SH-SY5Y (cell line): ENCODE measurements at regions not wholly inside any gene's neighbourhood (a gene's known extent, or its start where the extent isn't known, plus 50 kb on each side); places are given as distances from the start of the nearest gene placed in this dataset.

Experiments
- GATA2 ChIP-seq: IDR thresholded peaks from 2 replicates; pipeline ENCODE4 v1.6.1; 2011; ENCODE audit warnings: mild to moderate bottlenecking, low read depth, low read length
- GATA3 ChIP-seq: IDR thresholded peaks from 2 replicates; pipeline ENCODE4 v1.6.1; 2011; ENCODE audit warnings: low read depth, mild to moderate bottlenecking, low read length, moderate library complexity

DNA sequence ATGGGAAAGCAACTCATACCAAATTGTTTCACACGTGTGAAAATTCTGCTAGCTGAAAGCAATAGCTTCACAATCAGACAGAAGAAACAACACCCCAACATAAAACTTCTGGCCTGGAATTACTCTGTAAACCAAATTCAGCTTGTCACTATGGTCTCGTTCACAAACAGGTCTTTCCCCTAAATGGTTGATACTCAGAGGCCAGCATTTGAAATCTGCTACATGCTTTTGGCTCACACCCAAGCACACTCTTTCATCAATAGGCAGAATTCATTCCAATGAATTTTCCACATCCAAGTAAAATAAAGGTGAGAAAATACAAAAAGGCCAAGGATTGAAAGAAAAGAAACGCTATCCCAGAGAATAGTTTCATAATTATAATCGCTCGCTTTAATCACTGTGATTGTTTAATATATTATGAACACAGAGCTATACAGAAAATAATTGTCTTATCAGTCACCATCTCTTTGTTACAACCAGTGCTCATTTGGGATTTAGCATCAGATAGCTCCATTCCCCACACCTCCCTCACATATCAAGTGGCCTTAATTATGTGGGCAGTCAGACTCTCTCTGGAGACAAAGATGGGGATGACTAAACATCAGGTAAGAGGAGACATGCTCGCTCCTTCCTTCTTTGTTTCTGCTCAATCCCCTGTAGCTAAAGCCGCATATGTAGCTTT, 503.8 kb upstream of the ARRDC4 start:
- TF ChIP-seq GATA3 (no peak), GATA2 (no peak)

DNA sequence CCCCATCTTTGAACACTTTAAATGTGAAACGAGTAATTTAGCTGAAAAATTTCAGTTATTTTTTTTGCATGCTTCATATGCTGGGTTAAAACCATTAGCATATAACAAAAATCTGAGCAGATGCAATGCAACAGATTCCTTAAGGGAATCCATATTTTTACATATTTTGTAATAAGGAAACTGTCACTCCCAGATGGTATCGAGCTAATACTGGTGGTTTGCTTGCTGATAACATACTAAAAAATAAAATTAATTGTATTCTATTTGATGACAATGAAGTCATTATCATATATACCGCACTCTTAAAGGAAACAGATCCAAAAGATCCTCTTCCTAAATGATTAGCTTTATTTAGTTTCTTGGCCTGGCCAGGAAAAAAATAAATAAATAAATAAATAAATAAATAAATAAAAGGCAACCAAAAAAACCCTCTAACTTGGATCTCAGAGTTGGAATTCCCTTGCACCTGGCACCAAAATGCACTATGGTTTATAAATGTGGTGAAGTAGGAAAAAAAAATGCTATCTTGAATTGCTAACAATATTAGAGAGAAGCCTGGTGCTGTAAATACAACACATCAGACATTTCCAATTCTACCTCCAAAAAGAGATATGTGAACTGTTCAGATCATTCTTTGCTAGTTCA, 503.2 kb upstream of the ARRDC4 start:
- TF ChIP-seq GATA2 (no peak), GATA3 (no peak)

DNA sequence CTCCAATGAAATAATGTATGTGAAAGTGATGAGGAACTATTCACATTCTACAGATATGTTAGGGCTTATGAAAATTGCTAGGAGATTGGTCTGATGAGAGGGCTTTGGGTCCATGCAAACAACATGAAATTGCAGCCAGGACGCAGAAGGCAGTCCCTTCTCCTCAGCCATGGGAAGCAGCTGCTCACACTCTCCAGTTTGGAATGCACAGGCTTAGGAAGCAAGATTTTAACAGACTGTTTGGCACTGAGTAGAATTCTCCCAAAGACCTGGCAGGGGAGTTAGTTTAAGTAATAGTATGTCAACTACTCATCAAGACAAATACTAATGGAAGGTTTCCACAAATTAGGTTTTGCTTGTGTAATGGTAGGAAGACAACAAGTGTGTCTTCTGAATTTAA, 500.7 kb upstream of the ARRDC4 start:
- TF ChIP-seq GATA3 (no peak), GATA2 (no peak)

DNA sequence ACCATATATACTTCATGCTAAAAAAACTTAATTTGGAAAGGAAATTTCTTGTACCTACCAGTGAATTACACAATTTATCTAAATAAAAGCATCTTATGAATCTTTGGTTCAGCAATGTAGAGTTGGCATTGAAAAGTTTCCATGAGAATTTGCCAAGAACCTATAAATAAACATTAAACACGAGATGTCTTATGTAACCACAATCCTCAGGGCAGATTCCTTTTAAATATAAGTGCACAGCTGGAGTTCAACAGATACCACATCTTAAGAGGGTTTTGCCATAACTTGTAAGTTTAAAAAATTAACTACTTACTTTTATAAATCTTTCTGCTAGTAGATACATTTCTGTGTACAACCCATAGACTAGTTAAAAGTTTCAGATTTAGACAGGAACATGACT, 499.3 kb upstream of the ARRDC4 start:
- TF ChIP-seq GATA2 (no peak), GATA3 (no peak)

- TF ChIP-seq GATA3 (no peak), GATA2 (no peak)
Observed at GRCh38 chr15:97463696-97464095, 496.8 kb upstream of the ARRDC4 start.

- TF ChIP-seq GATA3, result no peak
- no peak for TF ChIP-seq GATA2
Observed at GRCh38 chr15:97470417-97470816, 490.1 kb upstream of the ARRDC4 start.

DNA sequence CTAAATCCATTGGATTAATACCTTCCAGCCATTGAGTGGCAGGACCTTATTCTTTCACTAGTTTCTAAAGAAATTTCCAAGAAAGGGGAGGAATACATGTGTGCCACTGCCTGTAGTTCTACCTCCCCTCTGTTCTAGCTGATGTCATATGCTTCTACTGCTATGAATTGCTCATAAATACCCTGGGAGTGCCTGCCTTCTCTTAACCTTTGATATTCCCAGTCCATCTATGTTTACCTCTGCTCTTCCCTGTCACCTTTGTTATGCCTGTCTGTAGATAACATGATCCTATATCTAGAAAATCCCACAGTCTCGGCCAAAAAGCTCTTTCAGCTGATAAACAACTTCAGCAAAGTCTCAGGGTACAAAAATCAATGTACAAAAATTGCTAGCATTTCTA, 486.9 kb upstream of the ARRDC4 start:
- TF ChIP-seq GATA3, result no peak
- TF ChIP-seq GATA2, result no peak

GRCh38 chr15:97479957-97480356, 480.5 kb upstream of the ARRDC4 start:
- TF ChIP-seq GATA3 (no peak), GATA2 (no peak)

DNA sequence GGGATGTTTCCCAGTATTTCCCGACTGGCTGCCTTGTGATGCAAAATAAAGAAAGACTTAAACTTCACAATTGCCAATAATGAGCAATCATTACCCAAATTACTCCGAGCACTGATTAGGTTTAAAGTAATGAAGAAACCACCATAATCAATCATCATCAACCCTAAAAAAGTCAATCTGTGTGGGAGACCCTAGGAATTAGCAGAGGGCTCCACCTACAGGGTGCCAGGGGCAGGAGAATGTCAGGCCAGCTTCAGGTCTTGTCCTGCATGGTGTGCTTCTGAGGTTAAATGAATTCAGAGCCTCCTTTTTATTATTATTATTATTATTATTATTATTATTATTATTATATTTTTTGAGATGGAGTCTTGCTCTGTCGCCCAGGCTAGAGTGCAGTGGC, 478.0 kb upstream of the ARRDC4 start:
- no peak for TF ChIP-seq GATA3
- TF ChIP-seq GATA2, result no peak

DNA sequence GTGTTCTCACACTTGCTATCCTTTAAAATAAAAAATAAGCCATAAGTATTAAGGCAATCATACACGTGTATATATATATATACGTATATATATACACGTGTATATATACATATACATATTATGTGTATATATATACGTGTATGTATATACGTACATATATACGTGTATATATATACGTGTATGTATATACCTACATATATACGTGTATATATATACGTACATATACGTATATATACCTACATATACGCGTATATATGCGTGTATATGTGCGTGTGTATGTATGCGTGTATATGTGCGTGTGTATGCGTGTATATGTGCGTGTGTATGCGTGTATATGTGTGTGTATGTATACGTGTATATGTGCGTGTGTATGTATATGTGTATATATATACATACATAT, 477.3 kb upstream of the ARRDC4 start:
- TF ChIP-seq GATA3 (no peak), GATA2 (no peak)

- TF ChIP-seq GATA2 (no peak), GATA3 (no peak)
Observed at GRCh38 chr15:97490429-97490828, 470.1 kb upstream of the ARRDC4 start.

- no peak for TF ChIP-seq GATA2
- no peak for TF ChIP-seq GATA3
Observed at GRCh38 chr15:97501291-97501690, 459.2 kb upstream of the ARRDC4 start.

DNA sequence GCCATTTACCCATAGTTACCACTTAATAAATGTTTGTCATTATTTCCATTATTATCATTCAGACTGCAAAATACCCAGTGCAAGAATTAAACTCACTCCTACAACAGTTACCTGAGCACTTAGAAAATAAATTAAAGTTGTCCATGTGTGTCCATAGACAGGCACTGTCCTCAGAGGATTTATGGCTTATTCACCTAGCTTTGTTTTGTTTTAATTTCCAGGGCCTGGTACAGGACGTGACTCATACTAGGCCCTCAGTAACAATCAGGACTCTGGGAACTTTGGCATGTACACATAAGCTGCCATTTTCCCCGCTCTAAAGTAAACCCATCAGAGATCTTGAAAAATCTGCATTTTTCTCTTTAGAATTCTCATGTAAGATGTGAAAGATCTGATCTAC, 458.5 kb upstream of the ARRDC4 start:
- TF ChIP-seq GATA3 (no peak), GATA2 (no peak)

- TF ChIP-seq GATA3, result no peak
- no peak for TF ChIP-seq GATA2
Observed at GRCh38 chr15:97504031-97504792, 456.3 kb upstream of the ARRDC4 start.

DNA sequence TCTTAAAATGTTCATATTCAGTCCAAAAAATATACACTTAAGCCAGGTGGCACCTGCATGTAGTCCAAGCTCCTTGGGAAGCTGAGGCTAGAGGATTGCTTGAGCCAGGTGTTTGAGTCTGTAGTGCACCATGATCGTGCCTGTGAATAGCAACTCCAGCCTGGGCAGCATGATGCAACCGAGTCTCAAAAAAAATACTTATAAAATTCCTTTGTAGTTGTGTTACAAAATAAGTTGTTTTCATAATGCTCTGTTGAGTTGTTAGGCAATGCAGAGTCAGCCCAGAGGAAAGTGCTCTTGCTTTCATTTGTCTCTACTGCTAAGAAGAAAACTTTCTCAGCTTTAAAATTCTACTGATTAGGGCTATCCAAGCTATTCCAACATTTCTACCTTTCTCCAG, 442.8 kb upstream of the ARRDC4 start:
- TF ChIP-seq GATA2 (no peak), GATA3 (no peak)
